Lower lobe of right lung (tissue), 2 donors: ENCODE measurements at regions not wholly inside any gene's neighbourhood (a gene's known extent, or its start where the extent isn't known, plus 50 kb on each side); places are given as distances from the start of the nearest gene placed in this dataset.
A peak's percentile ranks its signal among the peaks of the same experiment; 100 is the strongest.

Source experiments
- ATAC-seq, 2 donors: fragments of 200-7000 bp; cut with Tn5 transposase; one replicate each; pipeline ENCODE4 v1.9.1; 2020 to 2022; ENCODE audit warnings: mild to moderate bottlenecking in 2 of 2, moderate library complexity in 2 of 2
- DNase-seq: peaks from one replicate; pipeline ENCODE4 v3.0.0-alpha.2; 2020
- H3K27ac ChIP-seq: fragments of 200-600 bp; one replicate; pipeline ENCODE4 v1.8.0; 2022
- H3K27me3 ChIP-seq: fragments of 200-600 bp; one replicate; pipeline ENCODE4 v1.8.0; 2022; ENCODE audit warnings: low read depth
- H3K36me3 ChIP-seq: fragments of 200-600 bp; one replicate; pipeline ENCODE4 v1.8.0; 2022; ENCODE audit warnings: mild to moderate bottlenecking
- H3K4me1 ChIP-seq: fragments of 200-600 bp; one replicate; pipeline ENCODE4 v1.8.0; 2022
- H3K4me3 ChIP-seq: fragments of 200-600 bp; one replicate; pipeline ENCODE4 v1.8.0; 2022; ENCODE audit warnings: mild to moderate bottlenecking
- H3K9me3 ChIP-seq: fragments of 200-600 bp; one replicate; pipeline ENCODE4 v1.8.0; 2022
- CTCF ChIP-seq: fragments of 200-600 bp; IDR thresholded peaks from one replicate; pipeline ENCODE4 v1.8.0; 2022; ENCODE audit warnings: antibody characterized with exemption, mild to moderate bottlenecking
- intact Hi-C: fragments of 100-400 bp; cut with DNase I; formaldehyde crosslinking; loops from one replicate; pipeline ENCODE4 v1.11.0; 2022
- donor health status: DM: no; HTN: yes; CAD: no; lungs with severe emphysema.

DNA sequence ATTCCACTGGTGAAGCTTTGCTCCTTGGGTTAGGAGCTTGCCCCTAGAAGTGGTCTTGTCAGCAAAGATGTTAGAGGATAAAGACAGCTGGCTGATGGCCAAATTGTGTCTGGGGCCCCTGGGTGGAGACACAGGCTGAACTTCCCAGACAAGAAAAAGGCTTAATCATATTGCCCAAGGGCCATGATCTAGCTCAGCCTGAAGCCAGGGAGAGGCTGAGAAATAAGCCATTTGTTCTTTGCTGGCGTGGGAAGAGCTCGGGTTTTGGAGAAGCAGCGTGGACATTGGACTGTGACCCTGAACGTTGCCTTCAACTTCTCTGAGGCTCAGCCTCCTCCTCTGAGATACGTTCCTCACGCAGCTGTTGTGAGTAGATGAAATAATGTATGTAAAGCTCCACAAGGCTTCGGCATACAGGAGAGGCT is 153.0 kb downstream of the ZFP36L2 start:
- intact Hi-C loops = no loop called here
- ATAC-seq = no peak
- no peaks in the 10 kb centered on the region for H3K27me3 ChIP-seq
- no peak for DNase-seq
- H3K36me3 ChIP-seq = no peaks in the 10 kb centered on the region
- no peak for TF ChIP-seq CTCF
- H3K27ac ChIP-seq = peak overlapping the region; percentile 73
- peaks cover 50% of the 10 kb centered on the region for H3K4me1 ChIP-seq
- H3K9me3 ChIP-seq = no peaks in the 10 kb centered on the region
- no peak overlapping the region for H3K4me3 ChIP-seq

DNA sequence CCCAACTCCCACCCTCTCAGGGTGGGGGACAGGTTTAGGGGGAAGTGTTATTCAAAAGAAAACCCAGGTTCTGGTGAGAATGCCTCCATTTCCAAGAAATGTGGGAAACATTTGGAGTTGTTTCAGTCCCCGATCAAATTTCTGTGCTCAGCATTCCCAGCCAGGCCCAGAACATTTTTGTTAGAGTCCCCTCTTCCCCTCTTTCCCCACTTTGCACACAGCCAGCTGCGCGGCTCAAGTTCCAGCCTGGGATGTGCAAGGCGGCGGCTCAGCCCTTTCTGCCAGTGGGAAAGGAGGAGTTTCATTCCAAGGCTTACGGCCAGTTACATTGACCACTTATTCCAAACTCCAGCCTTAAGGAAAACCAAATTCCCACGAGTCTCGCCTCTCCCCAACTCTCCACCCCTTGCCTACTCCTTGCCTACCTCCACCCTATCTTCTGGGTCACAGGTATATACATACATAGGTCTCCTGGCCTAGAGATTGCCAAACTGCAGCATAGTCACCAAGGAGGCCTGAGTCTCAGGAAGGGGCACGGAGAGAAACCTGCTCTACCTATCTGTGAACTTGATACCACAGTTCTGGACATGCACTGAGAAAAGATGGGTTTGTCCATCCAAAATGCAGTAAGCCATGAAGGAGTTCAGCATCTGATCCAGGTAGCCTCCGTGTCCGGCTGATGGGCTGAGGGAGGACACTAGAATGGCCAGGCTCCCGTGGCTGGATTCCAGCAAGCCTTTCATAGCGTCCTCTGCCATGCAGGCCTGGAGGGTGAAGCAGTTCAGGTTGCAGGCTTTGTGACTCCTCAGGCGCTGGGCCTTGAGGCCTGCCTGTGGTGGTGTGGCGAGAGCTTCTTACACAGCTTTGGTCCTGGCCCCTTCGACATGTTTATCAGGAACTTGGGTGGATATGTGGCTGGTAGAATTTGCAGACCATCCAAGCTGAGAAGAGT is 154.5 kb downstream of the ZFP36L2 start:
- DNase-seq = no peak
- no peak for ATAC-seq
- H3K36me3 ChIP-seq = no peaks in the 10 kb centered on the region
- H3K9me3 ChIP-seq = no peaks in the 10 kb centered on the region
- H3K4me3 ChIP-seq = no peak overlapping the region
- H3K27me3 ChIP-seq = no peaks in the 10 kb centered on the region
- intact Hi-C loops = no loop called here
- H3K27ac ChIP-seq = peak overlapping the region; percentile 67
- no peak for TF ChIP-seq CTCF
- H3K4me1 ChIP-seq = peaks cover 50% of the 10 kb centered on the region

DNA sequence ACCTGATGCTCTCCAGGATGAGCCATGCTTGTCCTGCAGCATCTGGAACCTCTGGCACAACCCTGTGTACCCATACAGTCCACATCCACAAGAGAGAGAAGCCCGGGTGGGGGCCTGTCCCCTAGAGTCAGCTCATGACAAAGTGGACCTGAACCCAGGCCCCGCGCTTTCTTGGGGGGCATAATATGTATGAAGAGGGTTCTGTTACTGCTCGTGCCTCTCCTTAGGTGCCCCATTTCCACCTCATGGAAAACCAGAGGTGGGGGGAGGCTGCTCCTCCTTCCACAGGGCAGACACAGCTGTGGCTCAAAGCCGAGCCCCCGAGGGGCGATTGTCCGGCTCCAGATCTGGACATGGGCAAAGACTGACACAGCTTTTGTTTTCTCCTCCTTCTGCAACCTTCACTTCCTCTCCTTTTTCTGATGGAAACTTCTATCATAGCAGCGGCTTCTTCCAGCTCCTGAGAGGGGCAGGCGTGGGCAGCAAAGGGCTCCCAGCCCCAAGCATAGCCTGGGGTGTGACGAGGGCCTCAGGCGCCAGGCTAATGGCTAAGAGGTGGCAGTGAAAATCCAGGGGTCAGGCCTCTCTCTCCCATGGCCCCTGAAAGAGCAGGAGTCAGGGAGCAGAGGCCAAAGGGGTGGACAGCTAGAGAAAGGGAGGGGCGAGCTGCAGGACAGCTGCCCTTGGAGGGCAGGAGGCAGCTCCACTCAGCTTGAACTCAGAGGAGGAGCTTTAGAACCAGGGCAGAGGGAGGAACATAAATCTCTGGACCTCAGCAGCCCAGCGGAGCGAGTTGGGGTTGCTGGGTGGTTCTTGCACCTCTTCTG is 155.5 kb downstream of the ZFP36L2 start:
- peak overlapping the region; percentile 67 for H3K27ac ChIP-seq
- no peaks in the 10 kb centered on the region for H3K27me3 ChIP-seq
- intact Hi-C loops = no loop called here
- DNase-seq (no peak), ATAC-seq (peak in 1 of 2 donors; percentile 21)
- no peaks in the 10 kb centered on the region for H3K9me3 ChIP-seq
- H3K4me1 ChIP-seq = peaks cover 46% of the 10 kb centered on the region
- no peak overlapping the region for H3K4me3 ChIP-seq
- TF ChIP-seq CTCF = no peak
- no peaks in the 10 kb centered on the region for H3K36me3 ChIP-seq

GRCh38 chr2:43070030-43070429 is 156.4 kb downstream of the ZFP36L2 start:
- intact Hi-C loops = no loop called here
- DNase-seq (no peak), ATAC-seq (peak in 1 of 2 donors; percentile 38)
- H3K9me3 ChIP-seq = no peaks in the 10 kb centered on the region
- H3K4me3 ChIP-seq = no peak overlapping the region
- H3K4me1 ChIP-seq = peaks cover 39% of the 10 kb centered on the region
- H3K27me3 ChIP-seq = no peaks in the 10 kb centered on the region
- H3K36me3 ChIP-seq = no peaks in the 10 kb centered on the region
- peak overlapping the region; percentile 67 for H3K27ac ChIP-seq
- no peak for TF ChIP-seq CTCF

DNA sequence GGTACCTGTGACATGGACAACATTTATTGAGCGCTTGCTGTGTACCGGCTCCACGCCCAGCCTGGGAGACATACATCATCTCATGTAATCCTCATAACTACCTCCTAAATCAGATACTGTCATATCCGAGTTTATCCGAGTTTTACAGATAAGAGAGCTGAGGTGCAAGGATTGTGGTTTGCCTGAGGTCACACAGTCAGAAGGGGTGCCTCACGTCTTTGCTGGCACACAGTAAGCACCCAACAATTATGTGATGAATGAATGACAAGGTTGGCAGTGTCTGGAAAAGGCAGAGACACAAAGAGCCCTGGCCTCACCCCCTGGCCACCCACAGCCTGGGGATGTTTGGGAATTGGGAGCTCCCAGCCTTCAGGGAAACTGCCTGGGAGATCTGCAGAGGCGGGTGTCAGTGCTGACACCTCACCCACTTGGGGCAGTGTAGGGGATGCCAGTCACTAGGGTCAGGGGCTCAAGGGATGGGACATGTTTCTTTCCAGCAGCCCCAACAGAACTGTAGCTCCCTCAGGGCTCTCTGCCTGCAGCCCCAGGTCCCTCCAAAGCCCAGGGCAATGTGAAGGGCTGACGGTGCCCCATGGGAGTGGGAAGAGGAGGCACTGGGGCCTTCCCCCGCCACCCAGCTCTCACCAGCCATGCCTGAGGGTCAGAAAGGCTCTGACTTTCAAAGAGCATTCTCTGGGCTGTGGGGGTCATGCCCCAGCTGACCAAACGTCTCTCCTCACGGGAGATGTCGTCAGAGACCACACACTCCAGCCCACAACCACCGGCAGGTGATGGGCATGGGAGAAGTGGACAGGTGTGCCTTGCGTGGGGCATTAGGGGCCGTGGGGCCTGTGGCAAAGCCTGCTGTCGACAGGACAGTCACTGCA is 157.5 kb downstream of the ZFP36L2 start:
- Histone ChIP-seq H3K9me3 (no peaks in the 10 kb centered on the region), H3K4me3 (no peak overlapping the region), H3K4me1 (peaks cover 28% of the 10 kb centered on the region), H3K27me3 (no peaks in the 10 kb centered on the region), H3K27ac (no peak overlapping the region), H3K36me3 (no peaks in the 10 kb centered on the region)
- ATAC-seq = no peak
- DNase-seq = no peak
- TF ChIP-seq CTCF = no peak
- intact Hi-C loops = no loop called here
